ENCODE measurements at regions not wholly inside any gene's neighbourhood (a gene's known extent, or its start where the extent isn't known, plus 50 kb on each side); places are given as distances from the start of the nearest gene placed in this dataset.

DNA sequence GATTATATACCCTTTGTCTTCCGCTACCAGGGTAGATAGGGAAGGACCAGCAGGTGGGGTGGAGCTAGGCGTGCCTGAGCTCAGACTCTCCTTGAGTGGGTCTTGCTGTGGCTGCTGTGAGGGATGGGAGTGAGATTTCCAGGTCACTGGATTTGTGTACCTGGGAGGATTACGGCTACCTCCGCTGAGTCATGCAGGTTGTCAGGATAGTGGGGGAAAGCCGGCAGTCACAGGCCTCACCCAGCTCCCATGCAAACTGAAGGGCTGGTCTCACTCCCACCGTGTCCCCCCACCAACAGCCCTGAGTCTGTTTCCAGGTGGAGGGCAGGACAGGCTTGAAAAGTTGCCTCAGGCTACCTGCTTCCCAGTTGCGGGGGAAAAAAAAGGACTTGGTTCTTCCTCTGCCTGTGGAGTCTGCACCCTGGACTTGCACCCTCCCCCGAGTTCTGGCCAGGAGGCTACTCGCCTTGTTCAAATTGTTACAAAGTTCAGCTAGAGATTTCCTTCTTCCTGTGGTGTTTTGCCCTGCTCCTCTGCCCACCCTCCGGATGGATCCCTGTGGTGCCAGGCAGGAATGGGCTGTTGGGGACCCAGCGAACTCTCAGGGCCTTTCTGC is 268.3 kb downstream of the VAPA start:
- no peak for DNase-seq (ENCODE audit: low spot score)
- in situ Hi-C loops (cut with MboI; ENCODE audit: low sequenced_read_pairs, unreplicated experiment): no loop called here
- TF ChIP-seq, protein P1, sequence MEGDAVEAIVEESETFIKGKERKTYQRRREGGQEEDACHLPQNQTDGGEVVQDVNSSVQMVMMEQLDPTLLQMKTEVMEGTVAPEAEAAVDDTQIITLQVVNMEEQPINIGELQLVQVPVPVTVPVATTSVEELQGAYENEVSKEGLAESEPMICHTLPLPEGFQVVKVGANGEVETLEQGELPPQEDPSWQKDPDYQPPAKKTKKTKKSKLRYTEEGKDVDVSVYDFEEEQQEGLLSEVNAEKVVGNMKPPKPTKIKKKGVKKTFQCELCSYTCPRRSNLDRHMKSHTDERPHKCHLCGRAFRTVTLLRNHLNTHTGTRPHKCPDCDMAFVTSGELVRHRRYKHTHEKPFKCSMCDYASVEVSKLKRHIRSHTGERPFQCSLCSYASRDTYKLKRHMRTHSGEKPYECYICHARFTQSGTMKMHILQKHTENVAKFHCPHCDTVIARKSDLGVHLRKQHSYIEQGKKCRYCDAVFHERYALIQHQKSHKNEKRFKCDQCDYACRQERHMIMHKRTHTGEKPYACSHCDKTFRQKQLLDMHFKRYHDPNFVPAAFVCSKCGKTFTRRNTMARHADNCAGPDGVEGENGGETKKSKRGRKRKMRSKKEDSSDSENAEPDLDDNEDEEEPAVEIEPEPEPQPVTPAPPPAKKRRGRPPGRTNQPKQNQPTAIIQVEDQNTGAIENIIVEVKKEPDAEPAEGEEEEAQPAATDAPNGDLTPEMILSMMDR (IDR thresholded peaks at IDR 0.05; ENCODE audit: borderline replicate concordance, control extremely low read depth, extremely low read depth, insufficient read depth, missing control alignments): no peak

DNA sequence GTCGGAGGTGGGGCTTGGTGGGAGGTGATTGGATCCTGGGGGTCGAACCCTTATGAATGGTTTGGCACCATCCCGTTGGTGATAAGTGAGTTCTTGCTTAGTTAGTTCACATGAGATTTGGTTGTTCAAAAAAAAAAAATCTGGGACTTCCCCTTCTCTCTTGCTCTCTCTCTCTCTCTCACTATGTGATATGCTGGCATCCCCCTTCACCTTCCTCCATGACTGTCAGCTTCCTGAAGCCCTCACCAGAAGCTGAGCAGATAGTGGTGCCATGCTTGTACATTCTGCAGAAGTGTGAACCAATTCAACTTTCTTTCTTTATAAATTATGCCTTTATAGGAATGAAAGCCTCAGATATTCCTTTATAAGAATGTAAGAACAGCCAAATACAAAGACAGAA is 269.7 kb upstream of the APCDD1 start:
- no peak for DNase-seq (ENCODE audit: low spot score)
- in situ Hi-C loops (cut with MboI; ENCODE audit: low sequenced_read_pairs, unreplicated experiment): no loop called here
- TF ChIP-seq, protein P1 (IDR thresholded peaks at IDR 0.05; ENCODE audit: borderline replicate concordance, control extremely low read depth, extremely low read depth, insufficient read depth, missing control alignments): no peak

DNA sequence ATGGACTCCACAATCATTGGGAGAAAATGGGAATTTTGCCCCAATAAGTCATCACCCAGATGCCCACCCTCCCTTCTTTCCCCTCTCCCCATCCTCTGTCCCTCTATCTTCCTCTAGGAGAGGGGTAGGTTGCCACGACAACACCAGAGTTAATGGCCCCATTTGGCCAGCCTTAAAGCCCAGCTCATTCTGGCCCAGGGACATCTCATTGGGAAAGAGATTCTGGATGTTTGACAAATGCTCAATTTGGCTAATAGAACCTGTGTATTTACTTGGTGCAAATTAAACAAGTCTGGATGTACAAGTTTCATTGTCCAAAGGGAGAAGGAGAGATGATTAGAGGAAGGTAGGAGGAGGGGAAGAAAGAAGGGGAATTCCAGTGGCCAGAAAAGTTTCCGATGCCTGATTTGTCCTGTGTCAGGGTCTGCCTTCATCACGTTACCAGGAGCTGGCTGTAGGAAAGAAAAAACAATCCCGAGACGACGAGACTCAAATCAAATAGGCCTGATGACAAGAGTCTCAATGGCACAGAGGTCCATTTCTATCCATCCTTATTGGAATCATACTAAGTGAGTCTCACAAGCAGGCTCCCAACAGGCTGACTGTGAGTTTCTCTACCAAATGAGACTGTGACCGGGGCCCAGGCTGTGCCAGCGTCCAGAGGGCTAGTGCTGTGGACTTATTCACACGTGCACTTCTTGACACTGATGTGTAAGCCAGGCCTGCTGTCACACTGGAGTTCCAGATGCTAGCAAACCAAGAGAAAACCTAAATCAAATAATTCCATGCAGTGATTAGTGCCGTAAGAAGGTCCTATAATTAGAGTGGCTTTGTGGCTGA is 265.2 kb upstream of the APCDD1 start:
- TF ChIP-seq, protein P1 (IDR thresholded peaks at IDR 0.05; ENCODE audit: borderline replicate concordance, control extremely low read depth, extremely low read depth, insufficient read depth, missing control alignments): no peak
- in situ Hi-C loops (cut with MboI; ENCODE audit: low sequenced_read_pairs, unreplicated experiment): no loop called here
- DNase-seq (ENCODE audit: low spot score): no peak

DNA sequence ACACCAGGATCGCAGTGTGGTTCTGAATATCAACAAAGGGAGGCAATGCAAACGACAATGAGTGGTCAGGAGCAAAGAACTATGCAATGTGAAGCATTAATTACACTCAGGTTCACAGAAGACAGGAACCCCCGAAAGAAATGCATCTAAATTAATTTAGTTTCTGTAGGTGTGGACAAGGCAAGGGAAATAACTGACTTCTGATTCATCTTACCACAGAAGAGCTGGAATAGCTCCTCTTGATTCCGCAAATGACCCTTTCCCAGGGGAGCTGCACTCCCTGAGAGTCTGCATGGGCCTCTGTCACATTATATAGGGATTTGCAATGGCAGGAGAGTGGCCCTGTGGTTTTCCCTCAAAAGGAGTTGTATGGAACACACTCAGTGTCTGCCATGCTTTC is 263.9 kb upstream of the APCDD1 start:
- in situ Hi-C loops (cut with MboI; ENCODE audit: low sequenced_read_pairs, unreplicated experiment): no loop called here
- TF ChIP-seq, protein P1 (IDR thresholded peaks at IDR 0.05; ENCODE audit: borderline replicate concordance, control extremely low read depth, extremely low read depth, insufficient read depth, missing control alignments): no peak
- no peak for DNase-seq (ENCODE audit: low spot score)

DNA sequence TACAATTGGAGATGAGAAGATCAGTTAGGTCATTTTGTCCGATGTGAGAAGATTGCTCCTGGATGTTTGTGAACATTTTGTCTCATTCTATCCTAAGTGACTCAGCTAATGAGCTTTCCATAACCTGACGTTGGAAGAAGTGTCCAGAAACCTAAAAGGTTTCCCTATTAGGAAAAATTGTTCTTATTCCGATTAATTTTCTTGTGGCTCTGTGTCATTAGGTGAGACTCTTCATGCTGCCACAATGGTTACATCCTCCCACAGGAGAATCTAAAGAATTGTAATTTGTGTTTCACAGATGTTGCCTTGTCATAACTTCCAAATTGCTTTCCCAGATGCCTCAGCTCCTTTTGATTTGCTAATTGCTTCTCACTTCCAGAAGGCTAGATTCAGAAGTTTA is 261.0 kb upstream of the APCDD1 start:
- no peak for DNase-seq (ENCODE audit: low spot score)
- TF ChIP-seq, protein P1 (IDR thresholded peaks at IDR 0.05; ENCODE audit: borderline replicate concordance, control extremely low read depth, extremely low read depth, insufficient read depth, missing control alignments): no peak
- in situ Hi-C loops (cut with MboI; ENCODE audit: low sequenced_read_pairs, unreplicated experiment): no loop called here

DNA sequence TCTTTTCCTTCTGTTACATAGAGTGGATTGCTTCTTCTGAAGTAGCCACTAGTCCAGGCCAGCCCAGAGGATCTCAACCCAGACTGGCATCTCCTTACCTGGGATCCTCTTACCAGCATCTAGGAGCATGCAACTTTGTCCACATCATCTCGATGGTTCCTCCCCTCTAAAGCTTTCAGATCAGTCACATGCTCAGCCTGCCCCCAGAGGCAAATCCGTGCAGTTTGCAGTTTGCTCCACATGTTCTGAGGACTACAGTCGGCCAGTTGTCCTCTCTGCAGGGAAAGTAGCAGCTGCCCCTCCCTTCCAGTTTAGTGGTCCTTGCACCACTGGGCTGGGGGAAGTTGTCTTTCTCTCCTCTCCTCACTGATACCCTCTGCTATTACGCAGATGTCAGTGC is 259.8 kb upstream of the APCDD1 start:
- in situ Hi-C loops (cut with MboI; ENCODE audit: low sequenced_read_pairs, unreplicated experiment): no loop called here
- no peak for DNase-seq (ENCODE audit: low spot score)
- TF ChIP-seq, protein P1 (IDR thresholded peaks at IDR 0.05; ENCODE audit: borderline replicate concordance, control extremely low read depth, extremely low read depth, insufficient read depth, missing control alignments): no peak
